Liver (tissue), 3 donors: ENCODE measurements at regions not wholly inside any gene's neighbourhood (a gene's known extent, or its start where the extent isn't known, plus 50 kb on each side); places are given as distances from the start of the nearest gene placed in this dataset.

Experiments
- EGR1 ChIP-seq, 2 donors: IDR thresholded peaks; 2 replicates each; pipeline ENCODE4 v1.6.1; 2016 to 2018; ENCODE audit warnings: antibody characterized with exemption in 2 of 2, low read depth in 2 of 2
- FOXA1 ChIP-seq: IDR thresholded peaks from 2 replicates; pipeline ENCODE4 v1.6.1; 2016; ENCODE audit warnings: antibody characterized with exemption
- GABPA ChIP-seq, 2 donors: IDR thresholded peaks in 1 of 2; conservative IDR thresholded peaks in 1 of 2; 2 replicates each; pipeline ENCODE4 v1.6.1; 2016; ENCODE audit warnings: antibody characterized with exemption in 2 of 2, mild to moderate bottlenecking in 1 of 2, moderate library complexity in 1 of 2
- HNF4G ChIP-seq: IDR thresholded peaks from 2 replicates; pipeline ENCODE4 v1.6.1; 2016; ENCODE audit warnings: antibody characterized with exemption
- RAD21 ChIP-seq, 2 donors: IDR thresholded peaks; 2 replicates each; pipeline ENCODE4 v1.6.1; 2016; ENCODE audit warnings: antibody characterized with exemption in 2 of 2, mild to moderate bottlenecking in 2 of 2
- SP1 ChIP-seq: IDR thresholded peaks from 2 replicates; pipeline ENCODE4 v1.6.1; 2018; ENCODE audit warnings: antibody characterized with exemption, mild to moderate bottlenecking
- YY1 ChIP-seq: IDR thresholded peaks from 2 replicates; pipeline ENCODE4 v1.6.1; 2016; ENCODE audit warnings: antibody characterized with exemption, mild to moderate bottlenecking
- TF ChIP-seq, protein P1 (sequence below): fragments of 150-350 bp; IDR thresholded peaks from 2 replicates; pipeline ENCODE4 v1.5.1; 2017; ENCODE audit warnings: improper control_type of control experiment, low read depth, low read length; ENCODE audit not compliant: missing input control
- TF ChIP-seq, protein P2 (sequence below): IDR thresholded peaks from 2 replicates; pipeline ENCODE4 v1.6.1; 2016; ENCODE audit warnings: antibody characterized with exemption
- TF ChIP-seq, protein P3 (sequence below): IDR thresholded peaks from 2 replicates; pipeline ENCODE4 v1.6.1; 2016; ENCODE audit warnings: antibody characterized with exemption
- donor health status: healthy.
- donor health status: healthy.

DNA sequence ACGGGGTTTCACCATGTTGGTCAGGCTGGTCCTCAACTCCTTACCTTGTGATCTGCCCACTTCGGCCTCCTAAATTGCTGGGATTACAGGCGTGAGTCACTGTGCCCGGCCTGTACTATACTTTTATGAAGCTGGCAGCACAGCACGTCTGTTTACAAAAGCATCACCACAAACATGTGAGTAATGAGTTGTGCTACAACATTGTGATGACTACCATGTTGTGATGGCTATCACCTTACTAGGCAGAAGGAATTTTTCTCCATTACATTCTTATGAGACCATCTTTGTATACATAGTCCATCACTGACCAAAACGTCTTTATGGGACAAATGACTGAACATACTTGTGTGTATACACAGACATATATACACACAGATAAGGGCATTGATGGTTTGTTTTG, 1019.0 kb downstream of the CDH18 start:
- TF ChIP-seq, protein P1, sequence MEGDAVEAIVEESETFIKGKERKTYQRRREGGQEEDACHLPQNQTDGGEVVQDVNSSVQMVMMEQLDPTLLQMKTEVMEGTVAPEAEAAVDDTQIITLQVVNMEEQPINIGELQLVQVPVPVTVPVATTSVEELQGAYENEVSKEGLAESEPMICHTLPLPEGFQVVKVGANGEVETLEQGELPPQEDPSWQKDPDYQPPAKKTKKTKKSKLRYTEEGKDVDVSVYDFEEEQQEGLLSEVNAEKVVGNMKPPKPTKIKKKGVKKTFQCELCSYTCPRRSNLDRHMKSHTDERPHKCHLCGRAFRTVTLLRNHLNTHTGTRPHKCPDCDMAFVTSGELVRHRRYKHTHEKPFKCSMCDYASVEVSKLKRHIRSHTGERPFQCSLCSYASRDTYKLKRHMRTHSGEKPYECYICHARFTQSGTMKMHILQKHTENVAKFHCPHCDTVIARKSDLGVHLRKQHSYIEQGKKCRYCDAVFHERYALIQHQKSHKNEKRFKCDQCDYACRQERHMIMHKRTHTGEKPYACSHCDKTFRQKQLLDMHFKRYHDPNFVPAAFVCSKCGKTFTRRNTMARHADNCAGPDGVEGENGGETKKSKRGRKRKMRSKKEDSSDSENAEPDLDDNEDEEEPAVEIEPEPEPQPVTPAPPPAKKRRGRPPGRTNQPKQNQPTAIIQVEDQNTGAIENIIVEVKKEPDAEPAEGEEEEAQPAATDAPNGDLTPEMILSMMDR = no peak
- TF ChIP-seq RAD21 (IDR thresholded peaks at IDR 0.05) (no peak), EGR1 (IDR thresholded peaks at IDR 0.05; ENCODE audit: low read depth in 2 of 2) (no peak), YY1 (no peak), GABPA (IDR thresholded peaks at IDR 0.05 in 1 of 2, conservative IDR thresholded peaks at IDR 0.05 in 1 of 2) (no peak), HNF4G (no peak), SP1 (no peak), FOXA1 (no peak)
- TF ChIP-seq, protein P2, sequence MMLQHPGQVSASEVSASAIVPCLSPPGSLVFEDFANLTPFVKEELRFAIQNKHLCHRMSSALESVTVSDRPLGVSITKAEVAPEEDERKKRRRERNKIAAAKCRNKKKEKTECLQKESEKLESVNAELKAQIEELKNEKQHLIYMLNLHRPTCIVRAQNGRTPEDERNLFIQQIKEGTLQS = no peak
- TF ChIP-seq, protein P3, sequence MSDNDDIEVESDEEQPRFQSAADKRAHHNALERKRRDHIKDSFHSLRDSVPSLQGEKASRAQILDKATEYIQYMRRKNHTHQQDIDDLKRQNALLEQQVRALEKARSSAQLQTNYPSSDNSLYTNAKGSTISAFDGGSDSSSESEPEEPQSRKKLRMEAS = no peak
